ENCODE measurements at regions not wholly inside any gene's neighbourhood (a gene's known extent, or its start where the extent isn't known, plus 50 kb on each side); places are given as distances from the start of the nearest gene placed in this dataset.

GRCh38 chr3:63095-63765 lies 133.3 kb upstream of the CHL1 start:
- intact Hi-C loops (cut with DNase I), result no loop called here
- H3K36me3 ChIP-seq (replicated peaks in 1 of 2; ENCODE audit: insufficient read depth in 1 of 2, low read depth in 2 of 2), result no peaks in the 10 kb centered on the region
- peaks cover 9% of the 10 kb centered on the region for H3K4me1 ChIP-seq
- no peak overlapping the region for H3K27ac ChIP-seq
- DNase-seq (peak in 3 of 4 donors; percentile 8 to 16 (median 8)), ATAC-seq (peak; percentile 48)
- 10 to 18% methylated on average over 7 of the region's 7 CpGs for WGBS, 2 donors
- no peak overlapping the region for H3K4me3 ChIP-seq
- TF ChIP-seq CTCF (IDR thresholded peaks at IDR 0.05) (no peak), POLR2A (IDR thresholded peaks at IDR 0.05) (no peak)
- H3K9me3 ChIP-seq, result no peaks in the 10 kb centered on the region
- H3K27me3 ChIP-seq, result no peaks in the 10 kb centered on the region

GRCh38 chr3:69690-70089 lies 126.9 kb upstream of the CHL1 start:
- ATAC-seq (no peak), DNase-seq (no peak)
- Histone ChIP-seq H3K9me3 (no peaks in the 10 kb centered on the region), H3K4me1 (no peaks in the 10 kb centered on the region), H3K27ac (no peak overlapping the region), H3K4me3 (no peak overlapping the region), H3K27me3 (no peaks in the 10 kb centered on the region), H3K36me3 (replicated peaks in 1 of 2; ENCODE audit: insufficient read depth in 1 of 2, low read depth in 2 of 2) (no peaks in the 10 kb centered on the region)
- 41 to 70% methylated on average over 1 of the region's 1 CpG for WGBS, 2 donors
- TF ChIP-seq POLR2A (IDR thresholded peaks at IDR 0.05) (no peak), CTCF (IDR thresholded peaks at IDR 0.05) (no peak)
- intact Hi-C loops (cut with DNase I), result no loop called here

- H3K27ac ChIP-seq, result no peak overlapping the region
- DNase-seq (peak in 1 of 4 donors; percentile 2), ATAC-seq (no peak)
- no peaks in the 10 kb centered on the region for H3K4me1 ChIP-seq
- WGBS, 2 donors, result 41 to 65% methylated on average over 1 of the region's 1 CpG
- H3K4me3 ChIP-seq, result no peak overlapping the region
- no peaks in the 10 kb centered on the region for H3K36me3 ChIP-seq (replicated peaks in 1 of 2; ENCODE audit: insufficient read depth in 1 of 2, low read depth in 2 of 2)
- H3K27me3 ChIP-seq, result no peaks in the 10 kb centered on the region
- TF ChIP-seq POLR2A (IDR thresholded peaks at IDR 0.05), result no peak
- TF ChIP-seq CTCF (IDR thresholded peaks at IDR 0.05), result no peak
- H3K9me3 ChIP-seq, result no peaks in the 10 kb centered on the region
- intact Hi-C loops (cut with DNase I), result no loop called here
Observed at GRCh38 chr3:72776-73175, 123.8 kb upstream of the CHL1 start.

GRCh38 chr3:73271-73670 lies 123.3 kb upstream of the CHL1 start:
- no peaks in the 10 kb centered on the region for H3K4me1 ChIP-seq
- intact Hi-C loops (cut with DNase I), result no loop called here
- ATAC-seq, result no peak

More at GRCh38 chr3:73271-73670, 123.3 kb upstream of the CHL1 start:
- Histone ChIP-seq H3K4me3 (no peak overlapping the region), H3K27me3 (no peaks in the 10 kb centered on the region), H3K27ac (no peak overlapping the region), H3K36me3 (replicated peaks in 1 of 2; ENCODE audit: insufficient read depth in 1 of 2, low read depth in 2 of 2) (no peaks in the 10 kb centered on the region), H3K9me3 (no peaks in the 10 kb centered on the region)
- WGBS, 2 donors, result 25 to 31% methylated on average over 2 of the region's 2 CpGs
- DNase-seq, result no peak
- TF ChIP-seq CTCF (IDR thresholded peaks at IDR 0.05) (no peak), POLR2A (IDR thresholded peaks at IDR 0.05) (no peak)
